ENCODE measurements at regions not wholly inside any gene's neighbourhood (a gene's known extent, or its start where the extent isn't known, plus 50 kb on each side); places are given as distances from the start of the nearest gene placed in this dataset.
"Not testable (repeated sequence)": the region's sequence is repeated elsewhere in the genome, so short reads cannot be mapped to it uniquely, and the experiment has no call there.

- H4K20me1 ChIP-seq (ENCODE audit: insufficient read depth): no peaks in the 10 kb centered on the region
- no peak overlapping the region for H3K4me3 ChIP-seq (IDR thresholded peaks at IDR 0.05; ENCODE audit: insufficient read depth, low read depth, low read length)
- H3K9ac ChIP-seq: no peak overlapping the region
- H3K27ac ChIP-seq: no peak overlapping the region
- no peaks in the 10 kb centered on the region for H3K4me1 ChIP-seq (ENCODE audit: low read depth, poor library complexity, severe bottlenecking)
- no peak for TF ChIP-seq CTCF (conservative IDR thresholded peaks at IDR 0.05; ENCODE audit: low read depth, low read length)
- no peaks in the 10 kb centered on the region for H3K36me3 ChIP-seq (ENCODE audit: insufficient read depth)
- no peaks in the 10 kb centered on the region for H3K27me3 ChIP-seq (ENCODE audit: insufficient read depth, low read depth)
- H2AFZ ChIP-seq (ENCODE audit: low read depth): no peak overlapping the region
- H3K79me2 ChIP-seq (ENCODE audit: insufficient read depth, low read depth): no peaks in the 10 kb centered on the region
- no peak overlapping the region for H3K4me2 ChIP-seq
These were observed 62.3 kb downstream of the SOWAHC start for GRCh38 chr2:109676346-109676902.

DNA sequence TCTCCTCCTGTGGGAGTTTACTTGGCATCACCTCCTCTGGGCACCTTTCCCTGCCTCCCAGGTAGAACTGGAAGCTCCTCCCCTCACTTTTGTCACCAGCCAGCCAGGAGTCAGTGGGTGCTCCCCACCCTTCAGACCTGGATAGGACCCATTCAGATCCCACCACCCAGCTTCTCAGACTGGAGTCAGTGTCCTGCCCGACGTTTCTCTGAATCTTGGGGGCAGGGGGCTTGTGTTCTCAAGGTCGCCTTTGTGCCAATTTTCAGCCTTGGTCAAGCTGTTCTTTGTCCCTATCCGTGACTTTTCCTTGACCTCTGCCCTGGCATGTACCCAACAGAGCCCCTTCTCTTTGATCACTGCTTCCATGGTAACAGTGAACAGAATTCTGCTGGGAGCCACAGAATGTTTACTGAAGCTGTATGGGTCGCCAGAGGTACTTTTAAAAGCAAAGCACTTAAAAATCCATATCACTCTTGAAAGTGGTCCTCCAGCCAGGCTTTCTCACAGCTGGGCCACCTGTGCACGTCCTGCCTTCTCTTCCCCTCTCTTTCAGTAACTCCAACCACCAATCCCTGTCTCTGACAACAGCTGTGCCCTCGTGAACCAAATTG is 63.1 kb downstream of the SOWAHC start:
- not testable (repeated sequence) for H3K4me2 ChIP-seq; H3K27ac ChIP-seq; H3K4me3 ChIP-seq (IDR thresholded peaks at IDR 0.05; ENCODE audit: insufficient read depth, low read depth, low read length); H3K36me3 ChIP-seq (ENCODE audit: insufficient read depth); H2AFZ ChIP-seq (ENCODE audit: low read depth); H3K27me3 ChIP-seq (ENCODE audit: insufficient read depth, low read depth); H4K20me1 ChIP-seq (ENCODE audit: insufficient read depth); H3K9ac ChIP-seq; H3K4me1 ChIP-seq (ENCODE audit: low read depth, poor library complexity, severe bottlenecking); H3K79me2 ChIP-seq (ENCODE audit: insufficient read depth, low read depth)

DNA sequence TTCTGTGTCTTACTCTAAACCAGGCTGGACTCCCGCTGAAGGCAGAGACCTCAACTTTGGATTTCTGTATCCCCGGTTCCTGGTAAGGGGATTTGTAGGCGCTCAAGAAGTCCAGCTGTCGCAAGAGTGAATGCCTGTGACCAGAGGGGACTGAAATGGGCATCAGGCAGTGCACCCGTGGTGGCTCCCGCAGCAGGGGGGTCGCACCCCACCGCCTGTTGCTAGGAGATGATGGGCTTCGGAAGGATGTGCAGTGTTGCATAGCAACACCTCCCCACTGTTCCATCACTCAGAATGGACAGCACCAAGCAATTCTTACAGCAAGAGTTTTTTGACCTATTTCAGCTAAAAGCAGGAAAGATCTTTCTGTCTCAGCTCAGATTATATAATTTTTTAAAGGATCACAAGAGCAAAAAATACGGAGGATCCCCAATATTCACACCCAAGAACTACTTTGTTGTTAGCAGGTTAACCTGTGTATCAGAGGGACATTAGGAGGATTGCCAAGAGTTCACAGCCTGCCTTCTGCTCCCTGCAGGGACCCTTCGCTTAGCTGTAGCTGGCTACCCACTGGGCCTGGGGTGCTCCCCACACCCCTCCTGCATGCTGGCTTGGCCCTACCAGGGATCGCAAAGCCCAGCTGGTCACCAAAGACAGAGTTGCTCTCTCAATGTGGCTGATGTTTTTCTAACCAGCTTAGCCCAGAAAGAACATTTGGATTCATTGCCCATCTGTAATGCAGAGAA is 63.8 kb downstream of the SOWAHC start:
- no peak for TF ChIP-seq CTCF (conservative IDR thresholded peaks at IDR 0.05; ENCODE audit: low read depth, low read length)
- H3K27ac ChIP-seq: no peak overlapping the region
- no peak overlapping the region for H2AFZ ChIP-seq (ENCODE audit: low read depth)
- H3K9ac ChIP-seq: no peak overlapping the region
- no peak overlapping the region for H3K4me2 ChIP-seq
- H3K4me3 ChIP-seq (IDR thresholded peaks at IDR 0.05; ENCODE audit: insufficient read depth, low read depth, low read length): no peak overlapping the region
- no peaks in the 10 kb centered on the region for H4K20me1 ChIP-seq (ENCODE audit: insufficient read depth)
- H3K36me3 ChIP-seq (ENCODE audit: insufficient read depth): no peaks in the 10 kb centered on the region
- H3K4me1 ChIP-seq (ENCODE audit: low read depth, poor library complexity, severe bottlenecking): no peaks in the 10 kb centered on the region
- no peaks in the 10 kb centered on the region for H3K79me2 ChIP-seq (ENCODE audit: insufficient read depth, low read depth)
- no peaks in the 10 kb centered on the region for H3K27me3 ChIP-seq (ENCODE audit: insufficient read depth, low read depth)

- not testable (repeated sequence) for H3K36me3 ChIP-seq (ENCODE audit: insufficient read depth); H3K79me2 ChIP-seq (ENCODE audit: insufficient read depth, low read depth); H3K9ac ChIP-seq; H3K4me3 ChIP-seq (IDR thresholded peaks at IDR 0.05; ENCODE audit: insufficient read depth, low read depth, low read length); H2AFZ ChIP-seq (ENCODE audit: low read depth); H3K27ac ChIP-seq; H3K27me3 ChIP-seq (ENCODE audit: insufficient read depth, low read depth); H4K20me1 ChIP-seq (ENCODE audit: insufficient read depth); H3K4me2 ChIP-seq; H3K4me1 ChIP-seq (ENCODE audit: low read depth, poor library complexity, severe bottlenecking)
These were observed 64.6 kb downstream of the SOWAHC start for GRCh38 chr2:109678724-109679201.

DNA sequence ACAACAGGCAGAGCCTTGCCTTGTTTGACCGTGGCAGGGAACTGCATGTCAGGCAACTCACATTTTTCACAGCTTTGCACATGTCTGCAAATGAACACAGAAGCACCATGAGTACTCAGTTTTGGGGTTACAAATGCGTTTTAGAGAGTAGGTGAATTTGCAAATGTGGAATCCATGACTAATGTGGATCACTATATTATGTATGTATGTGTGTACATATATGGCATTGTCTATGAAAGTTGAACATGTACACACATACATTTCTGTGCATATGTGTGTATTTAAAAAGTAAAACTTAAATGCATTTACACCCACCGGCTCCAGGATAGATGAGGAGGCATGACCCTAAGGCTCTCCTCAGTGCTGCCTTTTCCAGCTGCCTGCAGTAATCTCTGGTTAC is 65.1 kb downstream of the SOWAHC start:
- no peak for TF ChIP-seq CTCF (conservative IDR thresholded peaks at IDR 0.05; ENCODE audit: low read depth, low read length)
- Histone ChIP-seq H4K20me1 (ENCODE audit: insufficient read depth) (no peaks in the 10 kb centered on the region), H3K36me3 (ENCODE audit: insufficient read depth) (no peaks in the 10 kb centered on the region), H2AFZ (ENCODE audit: low read depth) (no peak overlapping the region), H3K27ac (no peak overlapping the region), H3K27me3 (ENCODE audit: insufficient read depth, low read depth) (no peaks in the 10 kb centered on the region), H3K9ac (no peak overlapping the region), H3K4me3 (IDR thresholded peaks at IDR 0.05; ENCODE audit: insufficient read depth, low read depth, low read length) (no peak overlapping the region), H3K4me2 (no peak overlapping the region), H3K4me1 (ENCODE audit: low read depth, poor library complexity, severe bottlenecking) (no peaks in the 10 kb centered on the region), H3K79me2 (ENCODE audit: insufficient read depth, low read depth) (no peaks in the 10 kb centered on the region)

Measured in KMS-11 (cell line).